GM12878 (cell line): ENCODE measurements at regions not wholly inside any gene's neighbourhood (a gene's known extent, or its start where the extent isn't known, plus 50 kb on each side); places are given as distances from the start of the nearest gene placed in this dataset.

Experiments
- ATAC-seq: fragments of 200-7000 bp; cut with Tn5 transposase; 3 replicates; pipeline ENCODE4 v1.9.1; 2020; ENCODE audit warnings: mild to moderate bottlenecking, moderate library complexity
- BruUV-seq: library from RNA; stranded (reverse); fragments of 400-500 nt; replicated peaks from 2 replicates; lab custom pipeline; 2021; lab: Mats Ljungman, UMichigan
- CTCF ChIA-PET: fragments of 300-600 bp; sonication (Branson Sonifier 250); formaldehyde crosslinking; extraction: SDS; loops from one replicate; lab custom pipeline; 2021; ENCODE audit warnings: inconsistent platforms; lab: Yijun Ruan, JAX
- POLR2A ChIA-PET: fragments of 350-600 bp; formaldehyde crosslinking; extraction: SDS; loops from one replicate; lab custom pipeline; 2021; ENCODE audit warnings: inconsistent platforms; lab: Charles Lee
- RAD21 ChIA-PET: fragments of 300-600 bp; sonication (Branson Sonifier 250); formaldehyde crosslinking; loops from one replicate; lab custom pipeline; 2023; ENCODE audit warnings: antibody characterized with exemption; ENCODE audit not compliant: unreplicated experiment; lab: Charles Lee
- SMC1A ChIA-PET: fragments of 300-600 bp; sonication (Branson Sonifier 250); formaldehyde crosslinking; loops from one replicate; lab custom pipeline; 2023; ENCODE audit not compliant: unreplicated experiment, uncharacterized antibody; lab: Charles Lee
- DNase-seq: peaks from one replicate; pipeline ENCODE4 v3.0.0-alpha.2; 2011; ENCODE audit warnings: low read depth, low spot score
- FAIRE-seq: peaks from 3 replicates; lab custom pipeline; 2011; peaks lifted over from hg19 to GRCh38; lab: Jason Lieb, UNC
- H2AFZ ChIP-seq: 2 replicates; pipeline ENCODE4 v1.6.0; 2011; ENCODE audit warnings: low read depth, low read length, control low read depth; ENCODE audit not compliant: control insufficient read depth
- H3K27ac ChIP-seq: 2 replicates; pipeline ENCODE4 v1.5.1; 2011; ENCODE audit warnings: control low read depth; ENCODE audit not compliant: control insufficient read depth, insufficient read depth
- H3K27me3 ChIP-seq, 2 experiments: replicated peaks in 1 of 2; 2 replicates each; pipeline versions ENCODE4 v1.6.0 to v1.6.1; 2011; ENCODE audit warnings: low read length in 1 of 2; ENCODE audit not compliant: control insufficient read depth in 2 of 2, insufficient read depth in 2 of 2
- H3K36me3 ChIP-seq, 2 experiments: 2 replicates each; pipeline ENCODE4 v1.5.1; 2011; ENCODE audit warnings: low read length in 1 of 2; ENCODE audit not compliant: control insufficient read depth in 2 of 2, insufficient read depth in 2 of 2
- H3K4me1 ChIP-seq: 2 replicates; pipeline ENCODE4 v1.6.1; 2011; ENCODE audit warnings: mild to moderate bottlenecking, low read length, moderate library complexity, mixed read lengths; ENCODE audit not compliant: control insufficient read depth, insufficient read depth
- H3K4me2 ChIP-seq: 2 replicates; pipeline ENCODE4 v1.6.0; 2011; ENCODE audit warnings: control low read depth; ENCODE audit not compliant: control insufficient read depth, insufficient read depth
- H3K4me3 ChIP-seq: fragments of 200-600 bp; sonication (generic); 2 replicates; pipeline ENCODE4 v1.5.1; 2016
- H3K79me2 ChIP-seq: 2 replicates; pipeline ENCODE4 v1.6.0; 2011; ENCODE audit warnings: low read length; ENCODE audit not compliant: control insufficient read depth, insufficient read depth
- H3K9ac ChIP-seq: 2 replicates; pipeline ENCODE4 v1.8.0; 2011; ENCODE audit warnings: low read length, control low read depth, mixed read lengths; ENCODE audit not compliant: control insufficient read depth, insufficient read depth
- H3K9me3 ChIP-seq: replicated peaks from 3 replicates; pipeline ENCODE4 v1.5.1; 2011; ENCODE audit warnings: mild to moderate bottlenecking, low read length; ENCODE audit not compliant: control insufficient read depth, insufficient read depth
- H4K20me1 ChIP-seq: 2 replicates; pipeline ENCODE4 v1.6.0; 2011; ENCODE audit not compliant: control insufficient read depth, insufficient read depth
- ATF7 ChIP-seq: fragments of 450-650 bp; IDR thresholded peaks from 2 replicates; pipeline ENCODE4 v1.6.1; 2016; ENCODE audit warnings: low read depth, mild to moderate bottlenecking
- BMI1 ChIP-seq: fragments of 450-650 bp; IDR thresholded peaks from 2 replicates; pipeline ENCODE4 v1.6.1; 2016; ENCODE audit warnings: mild to moderate bottlenecking, moderate library complexity, borderline replicate concordance
- CHD2 ChIP-seq: IDR thresholded peaks from 2 replicates; pipeline ENCODE4 v1.6.1; 2011; ENCODE audit warnings: low read depth, low read length, improper control_type of control experiment, borderline replicate concordance
- IKZF2 ChIP-seq, 2 experiments: fragments of 450-650 bp; IDR thresholded peaks; 2 replicates each; pipeline ENCODE4 v1.6.1; 2017; ENCODE audit warnings: mild to moderate bottlenecking in 2 of 2, moderate library complexity in 2 of 2
- IRF4 ChIP-seq: IDR thresholded peaks from 2 replicates; pipeline ENCODE4 v1.6.1; 2011; ENCODE audit warnings: low read depth, low read length
- MEF2B ChIP-seq: fragments of 450-650 bp; IDR thresholded peaks from 2 replicates; pipeline ENCODE4 v1.6.1; 2018; ENCODE audit warnings: mild to moderate bottlenecking, moderate library complexity; ENCODE audit not compliant: partially characterized antibody, poor library complexity, severe bottlenecking
- NR2F1 ChIP-seq: fragments of 450-650 bp; conservative IDR thresholded peaks from 2 replicates; pipeline ENCODE4 v1.6.1; 2017; ENCODE audit warnings: mild to moderate bottlenecking
- PML ChIP-seq: IDR thresholded peaks from 2 replicates; pipeline ENCODE4 v1.6.1; 2012; ENCODE audit warnings: low read length, inconsistent platforms
- POLR2AphosphoS2 ChIP-seq: IDR thresholded peaks from 2 replicates; pipeline ENCODE4 v1.6.1; 2011; ENCODE audit warnings: low read depth, mild to moderate bottlenecking, low read length, improper control_type of control experiment, moderate library complexity
- SMAD1 ChIP-seq: fragments of 450-650 bp; IDR thresholded peaks from 2 replicates; pipeline ENCODE4 v1.6.1; 2018; ENCODE audit warnings: mild to moderate bottlenecking, low read depth; ENCODE audit not compliant: partially characterized antibody
- SUZ12 ChIP-seq: fragments of 200-600 bp; sonication (generic); IDR thresholded peaks from one replicate; pipeline ENCODE4 v1.6.1; 2018; ENCODE audit warnings: antibody characterized with exemption, mild to moderate bottlenecking; ENCODE audit not compliant: unreplicated experiment
- TCF12 ChIP-seq: IDR thresholded peaks from 2 replicates; pipeline ENCODE4 v1.6.1; 2011; ENCODE audit warnings: low read depth, mild to moderate bottlenecking, low read length
- WRNIP1 ChIP-seq: IDR thresholded peaks from 2 replicates; pipeline ENCODE4 v1.6.1; 2011; ENCODE audit warnings: low read depth, low read length, improper control_type of control experiment, borderline replicate concordance
- ZNF217 ChIP-seq: fragments of 450-650 bp; IDR thresholded peaks from 2 replicates; pipeline ENCODE4 v1.6.1; 2017; ENCODE audit warnings: antibody characterized with exemption, mild to moderate bottlenecking
- WGBS: methylation state at CpG from one replicate; pipeline ENCODE4 v1.1.6; 2016; ENCODE audit warnings: low lambda C conversion rate; ENCODE audit not compliant: insufficient replicate concordance, insufficient coverage; ENCODE audit errors: missing lambda C conversion rate; 5-methylcytosine and 5-hydroxymethylcytosine counted together
- in situ Hi-C: fragments of 300-500 bp; cut with MboI; formaldehyde crosslinking; loops from 9 replicates; pipeline ENCODE4 v1.14.3; 2018; ENCODE audit warnings: mixed read lengths
- intact Hi-C: fragments of 100-400 bp; cut with micrococcal nuclease; formaldehyde crosslinking; loops from one replicate; pipeline ENCODE4 v1.14.2; 2022; ENCODE audit not compliant: unreplicated experiment
- TF ChIP-seq, protein P1 (sequence below): fragments of 450-650 bp; IDR thresholded peaks from 2 replicates; pipeline ENCODE4 v1.6.1; 2017; ENCODE audit warnings: low read depth, mild to moderate bottlenecking, moderate library complexity
- TF ChIP-seq, protein P2 (sequence below): IDR thresholded peaks from 2 replicates; pipeline ENCODE4 v1.6.1; 2012; ENCODE audit warnings: low read depth, low read length, improper control_type of control experiment
- TF ChIP-seq, protein P3 (sequence below): fragments of 450-650 bp; IDR thresholded peaks from 2 replicates; pipeline ENCODE4 v1.6.1; 2017; ENCODE audit warnings: mild to moderate bottlenecking, low read depth, inconsistent platforms; ENCODE audit not compliant: poor library complexity, severe bottlenecking

DNA sequence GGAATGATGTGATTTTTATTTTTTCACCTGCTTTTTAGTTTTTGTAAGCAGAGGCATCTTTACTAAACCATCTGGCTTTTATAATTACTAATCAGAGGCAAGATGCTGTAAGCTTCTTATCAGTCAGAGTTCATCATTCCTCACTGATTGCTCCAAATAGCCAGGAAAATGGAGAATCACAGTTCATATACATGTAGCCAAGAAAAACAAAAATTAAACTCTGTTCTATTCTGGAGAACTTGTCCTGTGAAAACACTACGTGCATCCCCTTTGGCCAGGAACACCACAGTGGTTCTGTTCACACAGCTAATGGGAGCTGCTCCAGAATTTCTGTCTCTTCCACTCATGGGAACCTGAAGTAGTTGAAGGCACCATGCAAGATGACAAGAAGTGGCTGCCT lies 725.5 kb upstream of the CHRM3 start:
- ChIA-PET POLR2A (no interaction called here), CTCF (interaction anchor here (1.7 kb wide), 1 partner anchor 796 kb away, joined by 3 read pairs; no protein-coding TSS in a partner anchor), RAD21 (no interaction called here), SMC1A (interaction anchor here (1.0 kb wide), 1 partner anchor 8 kb away, joined by 3 read pairs; no protein-coding TSS in a partner anchor)
- intact Hi-C loops (no loop called here), in situ Hi-C loops (no loop called here)
- Histone ChIP-seq H3K4me3 (no peak overlapping the region), H3K4me2 (no peak overlapping the region), H3K27ac (no peak overlapping the region), H3K36me3 (no peaks in the 10 kb centered on the region), H2AFZ (no peak overlapping the region), H3K9ac (no peak overlapping the region), H3K4me1 (no peaks in the 10 kb centered on the region), H3K27me3 (no peaks in the 10 kb centered on the region), H3K9me3 (no peaks in the 10 kb centered on the region), H3K79me2 (no peaks in the 10 kb centered on the region), H4K20me1 (no peaks in the 10 kb centered on the region)
- FAIRE-seq (no peak), DNase-seq (no peak), ATAC-seq (no peak)
- TF ChIP-seq MEF2B = no peak
- TF ChIP-seq CHD2 = no peak
- no peak for TF ChIP-seq POLR2AphosphoS2
- no peak for TF ChIP-seq ATF7
- TF ChIP-seq, protein P1, sequence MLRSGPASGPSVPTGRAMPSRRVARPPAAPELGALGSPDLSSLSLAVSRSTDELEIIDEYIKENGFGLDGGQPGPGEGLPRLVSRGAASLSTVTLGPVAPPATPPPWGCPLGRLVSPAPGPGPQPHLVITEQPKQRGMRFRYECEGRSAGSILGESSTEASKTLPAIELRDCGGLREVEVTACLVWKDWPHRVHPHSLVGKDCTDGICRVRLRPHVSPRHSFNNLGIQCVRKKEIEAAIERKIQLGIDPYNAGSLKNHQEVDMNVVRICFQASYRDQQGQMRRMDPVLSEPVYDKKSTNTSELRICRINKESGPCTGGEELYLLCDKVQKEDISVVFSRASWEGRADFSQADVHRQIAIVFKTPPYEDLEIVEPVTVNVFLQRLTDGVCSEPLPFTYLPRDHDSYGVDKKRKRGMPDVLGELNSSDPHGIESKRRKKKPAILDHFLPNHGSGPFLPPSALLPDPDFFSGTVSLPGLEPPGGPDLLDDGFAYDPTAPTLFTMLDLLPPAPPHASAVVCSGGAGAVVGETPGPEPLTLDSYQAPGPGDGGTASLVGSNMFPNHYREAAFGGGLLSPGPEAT = no peak
- TF ChIP-seq BMI1 = no peak
- TF ChIP-seq NR2F1 = no peak
- no peak for TF ChIP-seq PML
- TF ChIP-seq IKZF2 (IDR thresholded peaks at IDR 0.05) = no peak
- no peak for TF ChIP-seq SUZ12
- no peak for TF ChIP-seq ZNF217
- no peak for TF ChIP-seq TCF12
- no peak for TF ChIP-seq WRNIP1
- TF ChIP-seq SMAD1 = no peak
- no peak for TF ChIP-seq IRF4
- TF ChIP-seq, protein P2, sequence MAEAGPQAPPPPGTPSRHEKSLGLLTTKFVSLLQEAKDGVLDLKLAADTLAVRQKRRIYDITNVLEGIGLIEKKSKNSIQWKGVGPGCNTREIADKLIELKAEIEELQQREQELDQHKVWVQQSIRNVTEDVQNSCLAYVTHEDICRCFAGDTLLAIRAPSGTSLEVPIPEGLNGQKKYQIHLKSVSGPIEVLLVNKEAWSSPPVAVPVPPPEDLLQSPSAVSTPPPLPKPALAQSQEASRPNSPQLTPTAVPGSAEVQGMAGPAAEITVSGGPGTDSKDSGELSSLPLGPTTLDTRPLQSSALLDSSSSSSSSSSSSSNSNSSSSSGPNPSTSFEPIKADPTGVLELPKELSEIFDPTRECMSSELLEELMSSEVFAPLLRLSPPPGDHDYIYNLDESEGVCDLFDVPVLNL = no peak
- TF ChIP-seq, protein P3, sequence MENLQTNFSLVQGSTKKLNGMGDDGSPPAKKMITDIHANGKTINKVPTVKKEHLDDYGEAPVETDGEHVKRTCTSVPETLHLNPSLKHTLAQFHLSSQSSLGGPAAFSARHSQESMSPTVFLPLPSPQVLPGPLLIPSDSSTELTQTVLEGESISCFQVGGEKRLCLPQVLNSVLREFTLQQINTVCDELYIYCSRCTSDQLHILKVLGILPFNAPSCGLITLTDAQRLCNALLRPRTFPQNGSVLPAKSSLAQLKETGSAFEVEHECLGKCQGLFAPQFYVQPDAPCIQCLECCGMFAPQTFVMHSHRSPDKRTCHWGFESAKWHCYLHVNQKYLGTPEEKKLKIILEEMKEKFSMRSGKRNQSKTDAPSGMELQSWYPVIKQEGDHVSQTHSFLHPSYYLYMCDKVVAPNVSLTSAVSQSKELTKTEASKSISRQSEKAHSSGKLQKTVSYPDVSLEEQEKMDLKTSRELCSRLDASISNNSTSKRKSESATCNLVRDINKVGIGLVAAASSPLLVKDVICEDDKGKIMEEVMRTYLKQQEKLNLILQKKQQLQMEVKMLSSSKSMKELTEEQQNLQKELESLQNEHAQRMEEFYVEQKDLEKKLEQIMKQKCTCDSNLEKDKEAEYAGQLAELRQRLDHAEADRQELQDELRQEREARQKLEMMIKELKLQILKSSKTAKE = no peak
- no TSS peak for BruUV-seq
- WGBS = 0% methylated on average over 1 of the region's 1 CpG
